Thymus (tissue), 11 donors: ENCODE measurements at regions not wholly inside any gene's neighbourhood (a gene's known extent, or its start where the extent isn't known, plus 50 kb on each side); places are given as distances from the start of the nearest gene placed in this dataset.

Experiments used
- DNase-seq, 9 donors: peaks; one replicate each; pipeline ENCODE4 v3.0.0-alpha.2; 2013; ENCODE audit warnings: low spot score in 9 of 9, low read depth in 6 of 9, missing footprints in 1 of 9
- H3K27ac ChIP-seq, 2 donors: one replicate each; pipeline ENCODE4 v1.5.1; 2013; ENCODE audit warnings: control low read depth in 1 of 2, low read depth in 1 of 2, low read length in 1 of 2, mild to moderate bottlenecking in 1 of 2, moderate library complexity in 1 of 2
- H3K27me3 ChIP-seq, 2 donors: one replicate each; pipeline ENCODE4 v1.5.1; 2013; ENCODE audit warnings: low read length in 1 of 2; ENCODE audit not compliant: control insufficient read depth in 2 of 2, insufficient read depth in 1 of 2
- H3K36me3 ChIP-seq, 2 donors: one replicate each; pipeline ENCODE4 v1.5.1; 2013; ENCODE audit warnings: low read length in 1 of 2, mild to moderate bottlenecking in 1 of 2, moderate library complexity in 1 of 2; ENCODE audit not compliant: control insufficient read depth in 2 of 2, insufficient read depth in 2 of 2
- H3K4me1 ChIP-seq, 2 donors: one replicate each; pipeline ENCODE4 v1.5.1; 2013; ENCODE audit warnings: low read length in 2 of 2; ENCODE audit not compliant: control insufficient read depth in 2 of 2, insufficient read depth in 2 of 2
- H3K4me3 ChIP-seq, 2 donors: one replicate each; pipeline ENCODE4 v1.5.1; 2013; ENCODE audit warnings: low read length in 2 of 2, control low read depth in 1 of 2, mild to moderate bottlenecking in 1 of 2
- H3K9me3 ChIP-seq, 2 donors: one replicate each; pipeline ENCODE4 v1.5.1; 2013; ENCODE audit warnings: low read length in 1 of 2, mild to moderate bottlenecking in 1 of 2; ENCODE audit not compliant: control insufficient read depth in 2 of 2, insufficient read depth in 1 of 2
- WGBS: extraction: QIAGEN DNeasy Blood & Tissue Kit; methylation state at CpG from one replicate; pipeline ENCODE4 v1.1.7; 2013; 5-methylcytosine and 5-hydroxymethylcytosine counted together
- donor health status: healthy.

GRCh38 chr5:133894143-133894542 lies 74.3 kb downstream of the C5orf15 start:
- no peak for DNase-seq
- Histone ChIP-seq H3K27me3 (no peaks in the 10 kb centered on the region), H3K36me3 (no peaks in the 10 kb centered on the region), H3K4me3 (no peak overlapping the region), H3K4me1 (no peaks in the 10 kb centered on the region), H3K27ac (no peak overlapping the region), H3K9me3 (no peaks in the 10 kb centered on the region)
- 65% methylated on average over 5 of the region's 5 CpGs for WGBS

DNA sequence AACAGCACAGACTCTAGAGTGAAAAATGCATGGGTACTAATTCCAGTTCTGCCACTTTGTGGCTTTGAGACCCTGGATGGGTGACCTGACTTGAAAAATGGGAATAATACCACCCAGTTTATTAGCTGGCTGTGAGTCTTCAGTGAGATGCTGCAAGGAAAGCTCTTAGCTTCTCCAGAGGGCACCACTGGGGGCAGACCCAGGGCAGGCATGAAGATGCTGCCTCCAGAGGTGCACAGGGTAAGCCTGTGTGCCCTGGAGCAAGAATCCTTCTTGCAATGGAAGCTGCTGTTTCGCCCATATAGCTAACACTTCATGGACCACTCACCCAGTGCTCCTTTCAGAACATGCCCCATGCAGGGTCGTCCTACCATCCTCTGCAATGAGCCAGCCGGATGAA lies 75.7 kb downstream of the C5orf15 start:
- Histone ChIP-seq H3K4me1 (no peaks in the 10 kb centered on the region), H3K9me3 (no peaks in the 10 kb centered on the region), H3K27me3 (no peaks in the 10 kb centered on the region), H3K36me3 (no peaks in the 10 kb centered on the region), H3K4me3 (no peak overlapping the region), H3K27ac (no peak overlapping the region)
- DNase-seq, result no peak
- WGBS, result 91% methylated on average over 3 of the region's 3 CpGs

- WGBS, result 100% methylated on average over 1 of the region's 1 CpG
- H3K27me3 ChIP-seq, result no peaks in the 10 kb centered on the region
- no peak overlapping the region for H3K4me3 ChIP-seq
- no peak for DNase-seq
- H3K4me1 ChIP-seq, result no peaks in the 10 kb centered on the region
- no peak overlapping the region for H3K27ac ChIP-seq
- no peaks in the 10 kb centered on the region for H3K9me3 ChIP-seq
- no peaks in the 10 kb centered on the region for H3K36me3 ChIP-seq
These were observed 76.1 kb downstream of the C5orf15 start for GRCh38 chr5:133892306-133892705.

DNA sequence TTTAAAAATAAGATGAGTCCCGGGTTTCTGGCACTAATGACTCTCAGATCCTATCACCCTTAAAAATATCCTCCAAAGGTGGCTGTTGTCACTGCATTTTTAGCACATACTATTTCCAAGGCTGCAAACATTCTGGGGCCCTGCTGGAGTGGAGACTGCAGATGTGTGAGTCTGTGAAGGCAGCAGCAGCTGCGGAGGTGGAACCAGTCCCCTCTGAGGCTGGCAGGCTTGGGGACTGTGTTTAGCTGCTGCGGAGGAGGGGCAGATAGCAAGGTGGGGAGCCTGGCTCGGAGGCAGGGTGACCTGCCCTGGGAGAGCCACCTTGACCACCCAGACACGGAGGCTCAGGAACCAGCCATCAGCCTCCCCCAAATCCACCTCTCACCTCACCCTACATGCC lies 77.0 kb downstream of the C5orf15 start:
- no peak overlapping the region for H3K27ac ChIP-seq
- no peaks in the 10 kb centered on the region for H3K27me3 ChIP-seq
- no peaks in the 10 kb centered on the region for H3K9me3 ChIP-seq
- 97% methylated on average over 5 of the region's 5 CpGs for WGBS
- H3K4me1 ChIP-seq, result no peaks in the 10 kb centered on the region
- no peak for DNase-seq
- H3K36me3 ChIP-seq, result no peaks in the 10 kb centered on the region
- H3K4me3 ChIP-seq, result no peak overlapping the region

- no peaks in the 10 kb centered on the region for H3K27me3 ChIP-seq
- H3K9me3 ChIP-seq, result no peaks in the 10 kb centered on the region
- no peak overlapping the region for H3K4me3 ChIP-seq
- DNase-seq, result no peak
- H3K4me1 ChIP-seq, result no peaks in the 10 kb centered on the region
- H3K27ac ChIP-seq, result no peak overlapping the region
- no peaks in the 10 kb centered on the region for H3K36me3 ChIP-seq
- 98% methylated on average over 1 of the region's 1 CpG for WGBS
These were observed 77.6 kb downstream of the C5orf15 start for GRCh38 chr5:133890776-133891280.

- no peak overlapping the region for H3K4me3 ChIP-seq
- WGBS, result 98% methylated on average over 2 of the region's 2 CpGs
- H3K27me3 ChIP-seq, result no peaks in the 10 kb centered on the region
- no peaks in the 10 kb centered on the region for H3K9me3 ChIP-seq
- no peak overlapping the region for H3K27ac ChIP-seq
- H3K4me1 ChIP-seq, result no peaks in the 10 kb centered on the region
- no peak for DNase-seq
- no peaks in the 10 kb centered on the region for H3K36me3 ChIP-seq
These were observed 78.1 kb downstream of the C5orf15 start for GRCh38 chr5:133890314-133890713.

- Histone ChIP-seq H3K27me3 (no peaks in the 10 kb centered on the region), H3K9me3 (no peaks in the 10 kb centered on the region), H3K27ac (no peak overlapping the region), H3K36me3 (no peaks in the 10 kb centered on the region), H3K4me1 (no peaks in the 10 kb centered on the region), H3K4me3 (no peak overlapping the region)
- WGBS, result 86% methylated on average over 6 of the region's 6 CpGs
- no peak for DNase-seq
These were observed 79.0 kb downstream of the C5orf15 start for GRCh38 chr5:133889271-133889905.

DNA sequence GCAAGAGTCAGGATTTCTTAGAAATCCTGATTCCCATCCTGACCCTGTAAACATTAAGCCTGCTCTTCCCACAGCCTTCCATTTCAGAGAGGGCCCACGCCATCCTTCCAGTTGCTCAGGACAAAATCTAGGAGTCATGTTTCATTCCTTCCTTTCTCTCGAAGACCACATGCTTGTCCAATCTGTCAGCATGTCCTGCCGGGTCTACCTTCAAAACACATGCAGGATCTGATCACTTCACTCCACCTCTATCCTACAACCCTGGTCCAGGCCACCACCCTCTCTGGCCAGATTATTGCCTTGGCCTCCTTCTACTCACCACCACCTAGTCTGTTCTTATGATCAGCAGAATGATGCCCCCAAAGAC lies 79.8 kb downstream of the C5orf15 start:
- Histone ChIP-seq H3K4me3 (no peak overlapping the region), H3K36me3 (no peaks in the 10 kb centered on the region), H3K4me1 (no peaks in the 10 kb centered on the region), H3K9me3 (no peaks in the 10 kb centered on the region), H3K27ac (no peak overlapping the region), H3K27me3 (no peaks in the 10 kb centered on the region)
- DNase-seq, result no peak
- WGBS, result 94% methylated on average over 3 of the region's 3 CpGs

DNA sequence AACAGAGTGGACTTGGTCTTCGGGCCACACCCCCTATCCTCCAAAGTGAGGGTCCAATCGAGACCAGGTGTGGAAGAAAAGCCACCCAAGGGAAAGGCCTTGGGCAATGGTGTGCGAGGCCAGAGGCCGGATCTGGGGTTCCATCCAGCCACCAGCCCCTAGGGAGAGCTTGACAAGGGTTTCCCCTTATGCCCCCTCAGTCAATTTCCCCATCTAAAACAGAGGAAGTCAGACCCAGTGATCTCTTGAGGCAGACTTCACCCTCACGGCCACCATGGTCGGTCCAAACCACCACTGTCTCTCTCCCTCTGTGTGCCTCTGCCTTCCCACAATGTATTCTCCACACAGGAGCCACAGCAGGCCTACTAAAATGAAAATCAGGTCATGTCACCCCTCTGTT lies 82.9 kb downstream of the C5orf15 start:
- 98% methylated on average over 6 of the region's 6 CpGs for WGBS
- Histone ChIP-seq H3K27me3 (peaks cover 0 to 3% of the 10 kb centered on the region in 2 donors), H3K9me3 (no peaks in the 10 kb centered on the region), H3K4me1 (no peaks in the 10 kb centered on the region), H3K4me3 (no peak overlapping the region), H3K36me3 (no peaks in the 10 kb centered on the region), H3K27ac (no peak overlapping the region)
- DNase-seq, result no peak
